ENCODE measurements at regions not wholly inside any gene's neighbourhood (a gene's known extent, or its start where the extent isn't known, plus 50 kb on each side); places are given as distances from the start of the nearest gene placed in this dataset.

DNA sequence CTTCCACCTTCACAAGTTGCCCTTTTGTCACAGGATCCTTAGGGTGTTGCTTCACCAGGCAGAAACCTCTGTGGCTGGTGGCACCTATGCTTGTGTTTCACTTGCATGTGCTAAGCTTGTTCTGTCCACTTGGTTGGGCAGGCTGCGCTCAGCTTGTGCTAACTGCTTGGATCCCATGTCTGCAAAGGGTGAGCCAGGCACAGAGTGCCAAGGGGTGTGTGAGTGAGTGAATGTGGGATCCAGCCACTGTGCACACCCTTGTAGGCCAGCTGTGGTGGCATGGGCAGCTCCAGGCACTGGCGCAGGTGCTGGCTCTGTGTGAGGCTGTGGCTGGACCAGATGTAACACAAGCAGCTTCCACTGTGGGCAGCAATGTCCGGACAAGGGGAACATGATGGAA, 728.7 kb upstream of the ROBO1 start:
- TF ChIP-seq, protein P1, sequence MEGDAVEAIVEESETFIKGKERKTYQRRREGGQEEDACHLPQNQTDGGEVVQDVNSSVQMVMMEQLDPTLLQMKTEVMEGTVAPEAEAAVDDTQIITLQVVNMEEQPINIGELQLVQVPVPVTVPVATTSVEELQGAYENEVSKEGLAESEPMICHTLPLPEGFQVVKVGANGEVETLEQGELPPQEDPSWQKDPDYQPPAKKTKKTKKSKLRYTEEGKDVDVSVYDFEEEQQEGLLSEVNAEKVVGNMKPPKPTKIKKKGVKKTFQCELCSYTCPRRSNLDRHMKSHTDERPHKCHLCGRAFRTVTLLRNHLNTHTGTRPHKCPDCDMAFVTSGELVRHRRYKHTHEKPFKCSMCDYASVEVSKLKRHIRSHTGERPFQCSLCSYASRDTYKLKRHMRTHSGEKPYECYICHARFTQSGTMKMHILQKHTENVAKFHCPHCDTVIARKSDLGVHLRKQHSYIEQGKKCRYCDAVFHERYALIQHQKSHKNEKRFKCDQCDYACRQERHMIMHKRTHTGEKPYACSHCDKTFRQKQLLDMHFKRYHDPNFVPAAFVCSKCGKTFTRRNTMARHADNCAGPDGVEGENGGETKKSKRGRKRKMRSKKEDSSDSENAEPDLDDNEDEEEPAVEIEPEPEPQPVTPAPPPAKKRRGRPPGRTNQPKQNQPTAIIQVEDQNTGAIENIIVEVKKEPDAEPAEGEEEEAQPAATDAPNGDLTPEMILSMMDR (IDR thresholded peaks at IDR 0.05) = no peak
- TF ChIP-seq POLR2A (IDR thresholded peaks at IDR 0.05) = no peak

All from testis (tissue), 2 donors.